CD4-positive, alpha-beta T cell treated with Interleukin-2 at 100 ng/mL for 4 hours (primary cell): ENCODE measurements at regions not wholly inside any gene's neighbourhood (a gene's known extent, or its start where the extent isn't known, plus 50 kb on each side); places are given as distances from the start of the nearest gene placed in this dataset.
"Not testable (repeated sequence)": the region's sequence is repeated elsewhere in the genome, so short reads cannot be mapped to it uniquely, and the experiment has no call there.

Source experiments
- DNase-seq: peaks from one replicate; pipeline ENCODE4 v3.0.0-alpha.2; 2020; ENCODE audit warnings: low spot score

DNA sequence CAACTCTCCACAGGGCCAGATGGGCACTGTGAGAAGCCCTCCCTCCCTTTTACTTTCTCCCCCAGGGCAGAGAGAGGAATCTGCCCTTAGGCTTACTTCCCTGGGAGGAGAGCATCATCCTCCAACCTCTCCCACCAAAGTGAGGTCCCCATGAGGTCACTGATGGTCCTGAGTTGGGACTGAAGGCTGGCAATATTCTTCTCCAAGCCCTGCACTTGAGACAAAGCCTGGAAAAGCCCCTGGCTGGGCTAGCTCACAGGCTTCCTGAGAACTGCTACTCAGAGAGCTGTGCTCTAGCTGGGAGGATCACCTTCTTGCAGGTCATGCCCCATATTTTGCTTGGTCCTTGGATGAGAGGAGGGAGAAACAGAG lies 110.0 kb upstream of the MEF2A start:
- DNase-seq = no peak

DNA sequence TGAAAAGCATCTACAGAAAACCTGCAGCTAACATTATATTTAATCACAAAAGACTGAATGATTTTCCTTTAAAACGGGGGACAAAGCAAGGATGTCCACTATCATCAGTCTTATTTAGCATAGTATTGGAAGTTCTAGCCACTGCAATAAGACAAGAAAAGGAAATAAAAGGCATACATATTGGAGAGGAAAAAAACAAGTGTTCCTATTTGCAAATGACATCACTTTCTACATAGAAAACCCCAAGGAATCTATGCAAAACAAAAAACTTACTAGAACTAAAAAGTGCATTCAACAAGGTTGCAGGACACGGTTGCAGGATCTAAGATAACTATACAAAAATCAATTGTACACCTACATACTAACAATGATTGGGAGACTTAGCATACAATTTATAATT lies 101.6 kb upstream of the MEF2A start:
- no peak for DNase-seq

DNA sequence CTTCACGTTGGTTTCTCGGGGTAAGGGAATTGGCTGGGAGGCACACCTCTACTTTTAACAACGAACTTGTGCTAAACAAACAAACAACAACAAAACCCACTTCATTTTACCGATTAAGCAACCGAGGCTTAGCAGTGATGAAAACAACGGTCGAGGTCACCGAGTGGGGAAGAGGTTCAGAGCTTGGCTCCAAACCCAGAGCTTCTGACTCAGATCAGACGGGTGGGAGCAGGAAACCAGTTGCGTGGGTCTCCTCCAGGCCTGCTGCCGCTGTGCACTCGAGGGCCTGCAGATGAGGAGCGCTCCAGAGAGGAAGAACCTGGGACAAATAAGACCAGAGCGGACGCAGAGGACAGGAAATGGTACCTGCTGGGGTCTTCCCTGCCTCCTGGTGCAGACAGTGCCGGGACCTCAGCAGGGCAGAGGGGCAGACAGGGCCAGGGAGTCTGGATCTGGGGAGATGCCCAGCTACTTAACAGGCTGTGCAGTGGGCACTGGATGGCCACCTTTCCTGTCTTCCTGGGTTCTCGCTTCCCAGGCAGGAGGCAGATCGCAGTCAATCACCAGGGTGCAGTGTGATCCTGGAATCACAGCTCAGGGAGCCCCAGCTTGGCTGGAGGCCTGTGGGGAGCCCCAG lies 99.0 kb upstream of the MEF2A start:
- no peak for DNase-seq

DNA sequence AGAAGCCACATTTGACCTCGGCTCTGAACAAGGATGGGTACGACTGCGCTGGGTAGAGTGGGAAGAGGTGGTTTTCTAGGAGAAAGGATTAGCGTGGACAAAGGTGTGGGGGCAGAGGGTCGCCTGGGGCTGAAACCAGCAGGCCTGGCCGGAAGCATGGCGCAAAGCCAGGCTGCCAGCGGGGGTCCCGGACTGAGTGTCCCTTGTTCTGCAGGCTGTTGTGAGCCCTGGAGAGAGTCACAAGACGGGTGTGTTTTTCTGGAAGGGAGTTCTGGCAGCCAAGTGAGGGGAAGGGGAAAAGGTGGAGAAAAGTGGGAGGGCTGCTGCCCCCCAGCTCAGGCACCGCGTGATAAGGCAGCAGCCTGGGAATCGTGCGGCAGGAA lies 98.5 kb upstream of the MEF2A start:
- DNase-seq = no peak

DNA sequence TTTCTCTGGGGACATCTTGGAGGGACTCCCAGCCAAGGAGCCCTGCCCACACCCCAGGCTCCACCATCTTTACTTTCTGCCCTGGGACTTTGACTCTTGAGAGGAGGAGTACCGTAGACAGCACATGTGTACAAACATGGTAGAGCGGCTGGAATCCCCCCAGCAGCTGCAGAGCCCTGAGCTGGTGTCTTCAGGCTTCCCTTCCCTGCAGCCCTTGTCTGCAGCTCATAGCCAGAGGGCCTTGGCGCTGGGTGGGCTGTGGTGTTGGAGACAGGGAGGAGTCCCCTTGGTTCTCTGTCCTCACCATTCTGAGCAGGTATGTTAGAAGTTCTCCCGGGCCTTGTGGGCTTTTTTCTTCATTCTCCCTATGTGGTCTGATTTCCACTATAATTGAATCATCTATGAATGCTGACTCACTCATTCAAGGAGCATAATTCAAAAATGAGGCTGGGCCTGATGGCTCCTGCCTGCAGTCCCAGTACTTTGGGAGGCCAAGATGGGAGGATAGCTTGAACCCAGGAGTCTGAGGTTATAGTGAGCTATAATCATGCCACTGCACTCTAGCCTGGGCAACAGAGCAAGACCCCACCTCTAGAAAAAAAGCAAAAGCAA lies 97.8 kb upstream of the MEF2A start:
- no peak for DNase-seq

DNA sequence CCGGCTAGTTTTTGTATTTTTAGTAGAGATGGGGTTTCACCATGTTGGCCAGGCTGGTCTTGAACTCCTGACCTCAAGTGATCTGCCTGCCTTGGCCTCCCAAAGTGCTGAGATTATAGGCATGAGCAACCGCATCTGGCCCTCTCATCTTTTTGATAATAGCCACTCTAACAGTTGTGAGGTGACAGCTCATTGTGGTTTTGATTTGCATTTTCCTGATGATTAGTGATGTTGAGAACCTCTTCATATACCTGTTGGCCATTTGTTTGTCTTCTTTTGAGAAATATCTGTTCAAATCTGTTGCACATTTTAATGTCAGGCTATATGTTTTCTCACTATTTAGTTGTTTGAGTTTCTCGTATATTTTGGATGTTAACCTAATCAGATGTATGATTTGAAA lies 95.6 kb upstream of the MEF2A start:
- DNase-seq = not testable (repeated sequence)

DNA sequence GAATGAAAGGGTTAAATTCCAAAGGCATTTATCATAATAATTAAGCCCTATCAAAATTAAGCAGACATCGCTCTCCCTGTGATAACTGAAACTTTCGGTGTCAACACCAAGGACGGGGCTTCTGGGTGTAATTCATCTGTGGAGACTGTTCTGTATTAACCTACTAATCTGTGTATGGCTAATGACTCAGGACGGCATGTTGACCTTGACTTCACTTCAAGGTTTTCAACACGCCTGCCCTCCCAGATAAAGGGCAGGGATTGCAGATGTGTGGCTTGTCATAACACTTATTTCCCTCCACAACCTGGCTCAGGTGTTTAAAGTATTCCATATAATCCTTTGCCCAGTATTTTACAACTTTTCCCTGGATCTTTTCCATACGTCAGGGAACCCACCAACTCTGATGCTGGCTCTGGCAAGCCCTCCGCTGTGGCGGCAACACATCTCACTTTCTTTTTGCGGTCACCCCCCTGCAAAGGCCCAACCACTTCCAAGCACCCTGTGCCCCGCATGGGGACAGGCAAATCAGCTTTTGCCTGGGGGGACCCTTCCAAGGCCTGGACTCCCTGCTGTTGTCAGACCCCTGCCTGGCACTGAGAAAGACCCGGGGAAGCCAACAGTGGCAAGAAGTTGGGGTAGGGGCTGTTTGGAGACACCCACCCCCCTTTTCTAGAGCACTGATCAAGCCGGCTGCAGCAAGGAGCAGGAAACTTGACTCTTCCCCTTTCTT lies 93.2 kb upstream of the MEF2A start:
- no peak for DNase-seq

DNA sequence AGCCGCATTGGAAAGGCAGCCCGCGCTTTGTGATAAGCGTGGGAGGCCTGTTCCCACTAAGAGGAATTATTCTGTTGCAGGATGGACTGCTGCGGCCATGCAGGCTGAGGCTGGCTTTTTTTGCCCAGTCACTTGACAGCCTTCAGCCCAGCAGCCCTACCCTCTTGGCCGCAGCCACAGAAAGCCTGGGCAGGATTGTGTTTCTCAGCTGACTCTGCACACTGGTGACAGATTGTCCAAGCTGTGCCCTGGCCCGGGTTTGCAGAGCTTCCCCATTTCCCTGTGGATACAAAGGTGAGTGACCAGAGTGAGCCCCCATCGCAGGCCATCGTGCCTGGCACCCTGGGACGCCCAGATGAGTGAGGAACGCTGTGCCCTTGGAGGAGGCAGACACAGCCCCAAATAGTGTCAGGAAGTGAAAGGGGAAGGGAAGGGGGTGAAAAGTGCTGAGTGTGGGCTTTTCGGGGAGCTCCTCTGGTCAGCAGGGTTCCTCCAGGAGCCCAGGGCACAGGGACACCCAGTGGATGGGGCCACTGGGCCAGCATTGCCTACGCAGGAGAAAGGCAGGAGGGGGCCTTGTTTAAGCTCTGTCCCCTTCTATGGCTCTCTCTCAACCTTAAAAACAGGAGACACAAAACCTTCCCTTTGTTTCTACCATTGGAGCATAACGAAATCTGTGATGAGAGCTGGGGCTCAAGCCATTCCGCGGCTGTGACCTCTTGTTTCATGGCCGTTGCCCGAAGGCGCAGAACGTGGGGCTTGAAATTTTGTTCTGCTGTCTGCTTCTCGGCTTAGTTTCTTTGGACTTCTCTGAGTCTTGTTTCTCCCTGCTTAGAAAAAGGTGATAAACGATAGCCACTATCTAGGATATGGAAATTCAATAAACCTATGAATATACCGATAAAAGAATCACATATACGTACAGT lies 91.5 kb upstream of the MEF2A start:
- DNase-seq = no peak

DNA sequence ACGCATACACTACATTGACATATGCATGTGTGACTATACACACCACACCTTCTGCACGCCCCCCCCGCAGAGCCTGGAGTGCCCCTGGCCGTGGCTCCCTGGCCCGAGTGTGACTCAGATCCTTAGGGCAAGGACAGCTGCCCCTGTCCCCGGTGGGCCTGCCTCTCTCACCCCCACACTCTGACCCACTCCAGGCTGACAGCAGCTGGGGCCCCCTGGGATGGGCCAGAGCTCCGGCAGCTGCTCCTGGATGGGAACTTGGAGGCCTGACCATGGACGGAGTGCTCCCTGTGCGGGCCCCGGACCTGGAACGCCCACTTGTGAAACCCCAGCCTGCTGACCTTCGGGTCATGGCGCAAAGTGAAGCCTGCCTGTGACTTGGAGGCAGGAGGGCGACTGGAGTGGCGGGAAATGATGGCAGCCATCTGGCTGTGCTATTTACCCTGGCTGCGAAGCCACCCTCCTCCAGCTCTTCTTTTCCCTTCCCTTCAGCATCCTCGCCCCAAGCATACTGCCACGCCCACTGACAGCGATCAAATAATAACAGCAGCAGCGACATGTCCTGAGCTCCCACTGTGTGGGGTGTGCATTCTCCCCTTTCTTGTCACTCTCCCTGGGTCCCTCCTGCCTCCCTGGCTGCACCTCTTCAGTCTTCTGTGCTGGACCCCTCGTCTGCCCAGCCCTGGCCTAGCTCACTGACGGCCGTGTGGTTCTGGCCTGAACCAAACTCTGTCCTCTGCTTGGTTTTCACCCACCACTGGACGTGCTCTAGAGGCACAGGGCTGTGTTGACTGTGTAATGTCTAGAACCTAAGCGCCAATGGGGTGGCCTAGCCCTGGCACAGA lies 90.7 kb upstream of the MEF2A start:
- no peak for DNase-seq

DNA sequence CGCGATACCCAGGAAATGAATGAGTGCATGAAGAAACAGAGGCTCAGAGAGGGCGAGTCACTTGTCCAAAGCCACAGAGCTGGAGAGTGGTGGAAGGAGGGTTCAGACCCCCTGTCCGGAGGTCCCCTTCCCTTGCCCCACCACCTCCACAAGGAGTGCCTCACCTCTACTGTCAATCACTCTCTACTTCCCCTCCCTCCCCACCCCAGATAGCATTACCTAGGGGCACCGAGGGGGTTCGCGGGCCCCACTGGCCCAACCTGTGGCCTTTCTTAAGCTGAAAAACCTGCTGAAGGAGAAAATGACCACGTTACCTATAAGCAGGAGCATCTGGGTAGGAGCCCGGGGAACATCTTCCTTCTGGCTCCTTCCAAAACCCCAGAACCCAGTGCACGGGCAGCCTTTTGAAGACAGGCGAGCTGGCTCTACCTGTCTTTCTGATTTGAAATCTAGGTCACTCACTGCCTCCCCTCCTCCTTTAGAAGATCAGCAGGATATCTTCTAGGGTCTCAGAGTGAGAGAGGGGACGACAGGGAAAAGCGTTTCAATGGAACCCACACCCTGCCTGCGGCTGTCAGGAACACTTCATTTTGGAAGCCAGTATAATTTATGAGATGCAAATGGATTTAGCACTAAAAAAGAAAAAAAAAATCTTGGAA lies 89.9 kb upstream of the MEF2A start:
- no peak for DNase-seq

DNA sequence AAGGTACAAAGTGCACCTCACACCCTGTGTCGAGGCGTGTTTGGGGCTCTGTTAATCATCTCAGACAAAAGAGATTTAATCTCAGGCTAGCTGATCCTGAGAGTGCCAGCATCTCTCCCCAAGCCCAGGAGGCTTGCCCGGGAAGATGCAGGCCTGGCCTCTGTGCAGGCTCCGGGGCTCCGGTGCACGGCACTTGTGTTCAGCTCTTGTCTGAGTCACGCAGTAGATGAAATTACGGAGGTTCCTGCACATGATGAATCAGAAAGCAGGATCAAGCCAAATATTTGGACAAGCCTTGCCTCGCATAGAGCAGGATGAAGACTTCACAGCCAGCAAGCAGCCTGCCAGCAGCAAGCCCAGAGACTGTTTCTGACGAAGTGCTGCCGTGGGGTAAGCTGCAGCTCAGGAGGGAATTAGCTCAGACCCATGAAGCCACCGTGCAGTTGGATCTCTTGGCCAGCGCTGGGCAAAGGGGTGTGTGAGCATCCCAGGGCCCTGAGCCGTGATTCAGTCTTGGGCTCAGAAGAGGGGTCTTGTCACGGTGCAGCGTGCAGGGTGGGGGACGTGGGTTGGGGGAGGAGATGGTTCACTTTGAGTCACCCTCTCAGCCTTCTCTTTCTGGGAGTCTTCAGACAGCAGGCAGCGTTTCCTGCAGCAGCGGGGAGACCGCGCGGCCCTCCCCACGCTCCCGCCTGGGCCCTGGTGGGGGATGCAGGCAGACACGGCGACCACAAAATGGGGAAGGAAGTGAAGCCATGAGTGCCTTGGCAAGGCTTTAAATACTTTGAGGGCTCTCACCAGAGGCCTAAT lies 89.2 kb upstream of the MEF2A start:
- DNase-seq = peak; percentile 13

DNA sequence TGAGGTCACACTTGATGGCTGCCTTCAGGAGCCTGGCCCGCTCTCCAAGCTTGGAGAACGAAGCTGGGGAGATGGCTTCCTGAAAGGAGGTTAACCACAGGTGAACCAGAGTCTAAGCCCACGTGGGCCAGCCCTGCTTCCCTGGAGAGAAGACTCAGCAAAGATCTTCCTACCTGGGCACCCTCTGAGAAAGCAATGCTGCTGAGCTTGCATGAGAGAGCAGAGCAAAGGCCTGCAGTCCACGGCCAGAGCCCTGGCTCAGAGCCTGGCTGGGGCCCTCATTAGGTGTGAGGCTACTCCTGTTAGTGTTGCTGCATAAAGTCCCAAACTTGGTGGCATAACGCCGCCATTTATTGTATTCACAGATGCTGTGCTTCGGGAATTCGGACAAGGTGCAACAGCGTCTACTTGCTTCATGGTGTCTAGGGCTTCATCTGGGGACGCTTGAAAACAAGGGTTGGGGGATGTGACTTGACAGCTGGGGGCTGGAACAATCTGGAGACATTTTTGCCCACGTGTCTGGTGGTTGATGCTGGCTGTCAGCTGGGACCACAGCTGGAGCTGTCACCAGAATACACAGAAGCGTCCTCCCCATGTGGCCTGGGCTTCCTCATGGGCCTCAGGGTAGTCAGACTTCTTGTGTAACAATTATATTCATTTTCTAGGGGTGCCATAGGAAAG lies 87.9 kb upstream of the MEF2A start:
- no peak for DNase-seq

DNA sequence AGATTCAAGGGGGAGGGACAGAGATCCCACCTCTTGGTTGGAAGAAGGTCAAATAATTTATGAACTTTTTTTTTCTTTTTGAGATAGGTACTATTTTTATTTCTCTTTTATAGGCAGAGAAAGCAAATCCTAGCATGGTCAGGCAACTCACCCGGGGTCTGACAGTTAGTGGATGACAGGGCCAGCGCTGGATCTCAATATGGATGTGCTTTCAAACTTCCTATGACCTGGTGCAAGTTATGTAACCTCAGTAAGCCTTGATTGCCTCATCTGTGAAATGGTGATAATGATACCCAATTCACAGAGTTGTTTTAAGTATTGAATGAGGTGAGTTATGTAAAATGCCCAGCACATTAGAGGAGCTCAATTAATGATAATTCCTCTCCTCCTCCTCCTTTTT lies 86.8 kb upstream of the MEF2A start:
- no peak for DNase-seq

DNA sequence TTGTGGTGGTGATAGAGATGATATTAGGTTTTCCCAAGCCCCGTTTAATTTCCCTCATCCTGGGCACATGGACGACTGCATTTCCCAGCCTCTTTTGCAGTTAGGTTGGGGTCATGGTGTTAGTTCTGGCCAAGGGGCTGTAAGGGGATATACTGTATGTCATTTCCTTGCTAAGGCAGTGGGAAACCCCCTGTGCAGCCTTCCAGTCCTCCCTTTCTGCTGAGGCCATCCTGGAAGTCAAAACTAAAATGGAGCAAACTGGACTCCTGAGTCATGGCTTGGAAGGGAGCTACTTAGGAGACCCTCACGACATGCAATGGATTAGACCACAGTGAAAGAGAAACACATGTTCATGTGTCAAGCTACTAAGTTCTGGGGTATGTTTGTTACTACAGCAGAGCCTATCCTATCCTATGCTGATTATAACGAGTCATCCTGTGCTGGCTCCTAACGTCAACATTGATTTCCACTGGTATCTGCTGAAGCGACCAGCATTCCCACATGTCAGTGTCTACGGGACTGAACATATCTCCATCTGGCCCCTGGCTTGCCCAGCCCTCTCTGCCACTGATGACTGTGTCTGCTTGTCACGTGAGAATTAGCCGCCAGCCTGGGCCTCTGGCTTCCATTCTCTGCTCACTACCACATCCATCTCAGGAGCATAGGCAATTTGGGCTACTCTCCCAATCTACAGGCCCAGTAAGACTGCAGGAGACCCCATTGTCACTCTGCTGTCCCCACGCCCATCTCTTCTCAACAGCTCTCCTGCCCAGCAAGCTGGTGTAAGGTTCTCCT lies 85.6 kb upstream of the MEF2A start:
- no peak for DNase-seq

DNA sequence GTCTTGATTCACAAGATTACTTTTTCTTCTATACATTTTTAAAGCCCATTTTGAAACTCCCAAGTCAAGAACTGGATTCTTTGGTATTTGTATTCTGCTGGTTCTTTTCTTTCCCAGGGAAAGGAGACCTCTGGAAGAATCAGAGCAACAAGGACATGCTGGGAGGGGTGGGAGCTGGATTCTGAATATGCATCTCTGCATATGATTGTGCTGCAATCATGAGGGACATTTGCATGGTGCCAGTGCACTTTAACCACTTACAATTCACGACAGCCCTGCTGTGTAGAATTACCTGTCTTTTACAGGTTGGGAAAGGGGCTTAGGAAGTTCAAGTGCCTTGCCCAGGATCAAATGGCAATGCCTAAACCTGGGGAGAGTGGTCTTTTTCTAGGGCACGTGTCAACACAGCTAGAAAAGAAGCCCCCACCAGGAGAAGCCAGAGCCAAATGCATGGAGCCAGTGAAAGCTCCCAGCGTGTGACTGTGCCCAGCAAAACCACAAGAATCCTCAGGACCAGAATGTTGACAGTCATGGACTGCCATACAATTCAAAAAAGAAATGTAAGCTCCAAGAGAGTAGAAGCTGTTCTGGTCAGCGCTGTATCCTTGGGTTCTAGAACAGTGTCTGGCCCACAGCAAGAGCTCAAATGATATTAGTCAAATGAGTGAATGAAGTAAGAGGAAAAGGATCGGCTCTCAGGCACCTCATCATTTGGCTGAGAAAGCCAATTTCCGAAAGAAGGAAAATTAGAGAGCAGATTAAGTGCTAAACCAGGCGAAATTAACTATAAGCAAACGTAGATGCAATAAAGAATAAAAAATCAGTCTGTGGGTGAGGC lies 84.5 kb upstream of the MEF2A start:
- DNase-seq = no peak

DNA sequence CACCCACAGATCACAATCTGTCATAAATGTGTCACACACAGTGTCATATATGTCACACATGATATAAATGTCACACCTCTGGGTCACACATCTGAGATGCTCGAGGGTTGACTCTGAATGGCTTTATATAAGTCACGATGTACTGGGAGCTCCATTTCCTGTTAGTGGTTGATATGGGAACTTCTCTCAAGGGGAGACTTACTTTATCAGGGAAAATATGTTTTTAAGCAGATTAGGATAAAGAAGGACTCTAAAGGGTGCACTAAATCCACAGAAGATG lies 83.9 kb upstream of the MEF2A start:
- no peak for DNase-seq

DNA sequence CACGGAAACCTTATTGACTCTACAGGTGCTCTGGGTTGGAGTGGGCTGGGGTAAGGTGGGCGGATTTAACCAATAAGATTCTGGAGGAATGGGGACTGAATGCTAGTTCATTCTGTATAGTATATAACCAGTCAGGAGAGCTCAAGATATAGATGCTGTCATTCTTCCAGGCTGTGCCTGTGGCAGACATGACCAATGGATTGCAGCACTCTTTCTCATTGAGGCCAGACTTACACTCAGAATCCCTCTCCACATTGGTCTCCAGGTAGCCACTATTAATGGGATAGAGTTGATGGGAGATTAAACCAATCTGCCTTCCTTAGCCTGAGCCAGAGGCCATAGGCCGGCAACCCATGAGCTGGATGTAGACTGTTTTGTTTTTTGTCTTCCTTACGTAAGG lies 82.8 kb upstream of the MEF2A start:
- DNase-seq = no peak
